ENCODE measurements at regions not wholly inside any gene's neighbourhood (a gene's known extent, or its start where the extent isn't known, plus 50 kb on each side); places are given as distances from the start of the nearest gene placed in this dataset.
"Not testable (repeated sequence)": the region's sequence is repeated elsewhere in the genome, so short reads cannot be mapped to it uniquely, and the experiment has no call there.

GRCh38 chr7:73154586-73155038 is 68.8 kb upstream of the SPDYE9 start:
- ATAC-seq (peak; percentile 44), DNase-seq (ENCODE audit: low spot score) (peak; percentile 50)
- H3K79me2 ChIP-seq (ENCODE audit: insufficient read depth, low read length); H3K9me3 ChIP-seq (ENCODE audit: low read length); H3K27me3 ChIP-seq (ENCODE audit: control insufficient read depth in 1 of 2, insufficient read depth in 2 of 2, low read length in 2 of 2); H3K27ac ChIP-seq (ENCODE audit: extremely low read length, insufficient read depth, low read length); H3K4me2 ChIP-seq (ENCODE audit: low read depth, low read length); H3K36me3 ChIP-seq (replicated peaks in 1 of 2; ENCODE audit: control insufficient read depth in 1 of 2, insufficient read depth in 2 of 2, low read length in 2 of 2); FAIRE-seq; H3K9ac ChIP-seq (ENCODE audit: insufficient read depth, low read depth, low read length); BruUV-seq (replicated peaks); intact Hi-C loops (cut with micrococcal nuclease; ENCODE audit: unreplicated experiment); in situ Hi-C loops (cut with HindIII; ENCODE audit: extremely low pct_ligation_motif_present, low pct_unique_long_range_greater_than_20kb); H2AFZ ChIP-seq (ENCODE audit: low read length); CTCF ChIA-PET (ENCODE audit: low intra/inter-chr PET ratio, low total read pairs); H4K20me1 ChIP-seq (ENCODE audit: insufficient read depth, low read length); H3K4me1 ChIP-seq (ENCODE audit: insufficient read depth, low read length); POLR2A ChIA-PET; TF ChIP-seq MAZ (IDR thresholded peaks at IDR 0.05; ENCODE audit: borderline replicate concordance, low read depth, low read length); LCORL (IDR thresholded peaks at IDR 0.05): not testable (repeated sequence)
- H3K4me3 ChIP-seq (replicated peaks in 1 of 3; ENCODE audit: insufficient read depth in 1 of 3, low read depth in 2 of 3, low read length in 3 of 3): peak overlapping the region in 2 of 3 experiments; percentile 33 to 46; a peak in 3 of 6 replicates
- WGBS (ENCODE audit: low lambda C conversion rate): no CpG with 5 or more reads among the region's 48 CpGs
- TF ChIP-seq ARNT2 (CRISPR knock-in tag; IDR thresholded peaks at IDR 0.05; ENCODE audit: low read depth): 0 out of 2 replicates have a peak, but pooled peaks have one; percentile 35
- TF ChIP-seq, protein P1, sequence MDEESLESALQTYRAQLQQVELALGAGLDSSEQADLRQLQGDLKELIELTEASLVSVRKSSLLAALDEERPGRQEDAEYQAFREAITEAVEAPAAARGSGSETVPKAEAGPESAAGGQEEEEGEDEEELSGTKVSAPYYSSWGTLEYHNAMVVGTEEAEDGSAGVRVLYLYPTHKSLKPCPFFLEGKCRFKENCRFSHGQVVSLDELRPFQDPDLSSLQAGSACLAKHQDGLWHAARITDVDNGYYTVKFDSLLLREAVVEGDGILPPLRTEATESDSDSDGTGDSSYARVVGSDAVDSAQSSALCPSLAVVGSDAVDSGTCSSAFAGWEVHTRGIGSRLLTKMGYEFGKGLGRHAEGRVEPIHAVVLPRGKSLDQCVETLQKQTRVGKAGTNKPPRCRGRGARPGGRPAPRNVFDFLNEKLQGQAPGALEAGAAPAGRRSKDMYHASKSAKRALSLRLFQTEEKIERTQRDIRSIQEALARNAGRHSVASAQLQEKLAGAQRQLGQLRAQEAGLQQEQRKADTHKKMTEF (CRISPR knock-in tag; IDR thresholded peaks at IDR 0.05): 0 out of 2 replicates have a peak, but pooled peaks have one; percentile 30
- peak; percentile 97 for TF ChIP-seq ZNF740 (CRISPR knock-in tag; IDR thresholded peaks at IDR 0.05)
- TF ChIP-seq SALL1 (CRISPR knock-in tag; IDR thresholded peaks at IDR 0.05): peak; percentile 29; the same call in 1 of the 2 replicates
- TF ChIP-seq MAZ (CRISPR knock-in tag; IDR thresholded peaks at IDR 0.05; ENCODE audit: low read depth): peak; percentile 47; the same call in 1 of the 2 replicates
- TF ChIP-seq ZFX (CRISPR knock-in tag; IDR thresholded peaks at IDR 0.05; ENCODE audit: low read depth): peak; percentile 55; the same call in 1 of the 2 replicates
- 0 out of 2 replicates have a peak, but pooled peaks have one; percentile 16 for TF ChIP-seq FOXA3 (CRISPR knock-in tag; IDR thresholded peaks at IDR 0.05)
- TF ChIP-seq, protein P2, sequence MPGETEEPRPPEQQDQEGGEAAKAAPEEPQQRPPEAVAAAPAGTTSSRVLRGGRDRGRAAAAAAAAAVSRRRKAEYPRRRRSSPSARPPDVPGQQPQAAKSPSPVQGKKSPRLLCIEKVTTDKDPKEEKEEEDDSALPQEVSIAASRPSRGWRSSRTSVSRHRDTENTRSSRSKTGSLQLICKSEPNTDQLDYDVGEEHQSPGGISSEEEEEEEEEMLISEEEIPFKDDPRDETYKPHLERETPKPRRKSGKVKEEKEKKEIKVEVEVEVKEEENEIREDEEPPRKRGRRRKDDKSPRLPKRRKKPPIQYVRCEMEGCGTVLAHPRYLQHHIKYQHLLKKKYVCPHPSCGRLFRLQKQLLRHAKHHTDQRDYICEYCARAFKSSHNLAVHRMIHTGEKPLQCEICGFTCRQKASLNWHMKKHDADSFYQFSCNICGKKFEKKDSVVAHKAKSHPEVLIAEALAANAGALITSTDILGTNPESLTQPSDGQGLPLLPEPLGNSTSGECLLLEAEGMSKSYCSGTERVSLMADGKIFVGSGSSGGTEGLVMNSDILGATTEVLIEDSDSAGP (CRISPR knock-in tag; IDR thresholded peaks at IDR 0.05; ENCODE audit: borderline replicate concordance): 0 out of 2 replicates have a peak, but pooled peaks have one; percentile 25
- 0 out of 2 replicates have a peak, but pooled peaks have one; percentile 17 for TF ChIP-seq LCORL (CRISPR knock-in tag; IDR thresholded peaks at IDR 0.05)
- TF ChIP-seq THAP11 (CRISPR knock-in tag; IDR thresholded peaks at IDR 0.05): peak; percentile 94
- TF ChIP-seq, protein P3, sequence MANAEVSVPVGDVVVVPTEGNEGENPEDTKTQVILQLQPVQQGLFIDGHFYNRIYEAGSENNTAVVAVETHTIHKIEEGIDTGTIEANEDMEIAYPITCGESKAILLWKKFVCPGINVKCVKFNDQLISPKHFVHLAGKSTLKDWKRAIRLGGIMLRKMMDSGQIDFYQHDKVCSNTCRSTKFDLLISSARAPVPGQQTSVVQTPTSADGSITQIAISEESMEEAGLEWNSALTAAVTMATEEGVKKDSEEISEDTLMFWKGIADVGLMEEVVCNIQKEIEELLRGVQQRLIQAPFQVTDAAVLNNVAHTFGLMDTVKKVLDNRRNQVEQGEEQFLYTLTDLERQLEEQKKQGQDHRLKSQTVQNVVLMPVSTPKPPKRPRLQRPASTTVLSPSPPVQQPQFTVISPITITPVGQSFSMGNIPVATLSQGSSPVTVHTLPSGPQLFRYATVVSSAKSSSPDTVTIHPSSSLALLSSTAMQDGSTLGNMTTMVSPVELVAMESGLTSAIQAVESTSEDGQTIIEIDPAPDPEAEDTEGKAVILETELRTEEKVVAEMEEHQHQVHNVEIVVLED (CRISPR knock-in tag; IDR thresholded peaks at IDR 0.05; ENCODE audit: borderline replicate concordance): peak; percentile 38; the same call in 1 of the 2 replicates
- TF ChIP-seq, protein P4, sequence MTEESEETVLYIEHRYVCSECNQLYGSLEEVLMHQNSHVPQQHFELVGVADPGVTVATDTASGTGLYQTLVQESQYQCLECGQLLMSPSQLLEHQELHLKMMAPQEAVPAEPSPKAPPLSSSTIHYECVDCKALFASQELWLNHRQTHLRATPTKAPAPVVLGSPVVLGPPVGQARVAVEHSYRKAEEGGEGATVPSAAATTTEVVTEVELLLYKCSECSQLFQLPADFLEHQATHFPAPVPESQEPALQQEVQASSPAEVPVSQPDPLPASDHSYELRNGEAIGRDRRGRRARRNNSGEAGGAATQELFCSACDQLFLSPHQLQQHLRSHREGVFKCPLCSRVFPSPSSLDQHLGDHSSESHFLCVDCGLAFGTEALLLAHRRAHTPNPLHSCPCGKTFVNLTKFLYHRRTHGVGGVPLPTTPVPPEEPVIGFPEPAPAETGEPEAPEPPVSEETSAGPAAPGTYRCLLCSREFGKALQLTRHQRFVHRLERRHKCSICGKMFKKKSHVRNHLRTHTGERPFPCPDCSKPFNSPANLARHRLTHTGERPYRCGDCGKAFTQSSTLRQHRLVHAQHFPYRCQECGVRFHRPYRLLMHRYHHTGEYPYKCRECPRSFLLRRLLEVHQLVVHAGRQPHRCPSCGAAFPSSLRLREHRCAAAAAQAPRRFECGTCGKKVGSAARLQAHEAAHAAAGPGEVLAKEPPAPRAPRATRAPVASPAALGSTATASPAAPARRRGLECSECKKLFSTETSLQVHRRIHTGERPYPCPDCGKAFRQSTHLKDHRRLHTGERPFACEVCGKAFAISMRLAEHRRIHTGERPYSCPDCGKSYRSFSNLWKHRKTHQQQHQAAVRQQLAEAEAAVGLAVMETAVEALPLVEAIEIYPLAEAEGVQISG (CRISPR knock-in tag; IDR thresholded peaks at IDR 0.05): peak; percentile 43
- peak; percentile 17 for TF ChIP-seq SKI (IDR thresholded peaks at IDR 0.05; ENCODE audit: partially characterized antibody)
- peak; percentile 43; the same call in 1 of the 2 replicates for TF ChIP-seq SPEN (CRISPR knock-in tag; IDR thresholded peaks at IDR 0.05; ENCODE audit: low read depth)
- peak; percentile 51; the same call in 1 of the 2 replicates for TF ChIP-seq ZNF788 (CRISPR knock-in tag; IDR thresholded peaks at IDR 0.05; ENCODE audit: borderline replicate concordance)

Data from HepG2 (cell line).